Liver (tissue), 1 donor: ENCODE measurements at regions not wholly inside any gene's neighbourhood (a gene's known extent, or its start where the extent isn't known, plus 50 kb on each side); places are given as distances from the start of the nearest gene placed in this dataset. TPM values are rescaled to one million over a fixed set of nuclear protein-coding genes. Genes with fewer than 3 reads are reported as not detected.

Experiments
- small RNA-seq: library from RNA; depleted of rRNA; stranded (forward); fragments of <200 nt; gene quantifications from one replicate; pipeline ENCODE3, GENCODE V24; 2014

Small RNA genes lying in the stretch of these regions (small RNA-seq; reads per million reads assigned to genes)
- gene MIR548AI = not detected
